H1 (cell line): ENCODE measurements at regions not wholly inside any gene's neighbourhood (a gene's known extent, or its start where the extent isn't known, plus 50 kb on each side); places are given as distances from the start of the nearest gene placed in this dataset.

Experiments used
- CTCF ChIA-PET: fragments of 300-600 bp; sonication (Branson Sonifier 250); formaldehyde crosslinking; loops from one replicate; lab custom pipeline; 2021; ENCODE audit not compliant: partially characterized antibody; lab: Charles Lee
- POLR2A ChIA-PET: fragments of 300-600 bp; sonication (Branson Sonifier 250); formaldehyde crosslinking; loops from one replicate; lab custom pipeline; 2021; ENCODE audit warnings: inconsistent platforms; ENCODE audit not compliant: partially characterized antibody; lab: Charles Lee
- DNase-seq, 2 experiments: peaks; one replicate each; pipeline versions ENCODE4 v3.0.0 to v3.0.0-alpha.2; 2010 to 2022; ENCODE audit warnings: low spot score in 2 of 2, low read depth in 1 of 2, mixed read lengths in 1 of 2
- FAIRE-seq: peaks from 2 replicates; lab custom pipeline; 2011; peaks lifted over from hg19 to GRCh38; lab: Jason Lieb, UNC
- H2AFZ ChIP-seq: 2 replicates; pipeline ENCODE4 v1.8.1; 2012; ENCODE audit warnings: low read length, inconsistent platforms
- H2AK5ac ChIP-seq: 2 replicates; pipeline ENCODE4 v1.6.1; 2013; ENCODE audit warnings: low read depth, low read length
- H2BK120ac ChIP-seq: replicated peaks from 2 replicates; pipeline ENCODE3; 2013; ENCODE audit warnings: low read depth, low read length, inconsistent platforms
- H2BK12ac ChIP-seq: 2 replicates; pipeline ENCODE4 v1.6.1; 2013; ENCODE audit warnings: low read depth, low read length
- H2BK15ac ChIP-seq: 2 replicates; pipeline ENCODE4 v1.6.1; 2013; ENCODE audit warnings: low read length
- H2BK20ac ChIP-seq: 2 replicates; pipeline ENCODE4 v1.6.1; 2013; ENCODE audit warnings: low read length
- H2BK5ac ChIP-seq: 2 replicates; pipeline ENCODE4 v1.6.1; 2013; ENCODE audit warnings: low read depth, low read length
- H3K14ac ChIP-seq: 2 replicates; pipeline ENCODE4 v1.6.1; 2013; ENCODE audit warnings: inconsistent platforms; ENCODE audit not compliant: insufficient read length
- H3K18ac ChIP-seq: 2 replicates; pipeline ENCODE4 v1.6.1; 2013; ENCODE audit warnings: low read length; ENCODE audit errors: extremely low read depth
- H3K23ac ChIP-seq: 2 replicates; pipeline ENCODE4 v1.6.1; 2013; ENCODE audit warnings: inconsistent platforms; ENCODE audit not compliant: insufficient read length
- H3K23me2 ChIP-seq: 2 replicates; pipeline ENCODE4 v1.6.1; 2013; ENCODE audit warnings: low read depth, low read length
- H3K27ac ChIP-seq: 2 replicates; pipeline ENCODE4 v1.6.1; 2011; ENCODE audit warnings: low read depth, low read length, inconsistent platforms
- H3K27me3 ChIP-seq, 4 experiments: replicated peaks in 1 of 4; 1 replicate in 1 of 4; 2 replicates in 3 of 4; pipeline versions ENCODE4 v1.6.1 to v1.8.1; 2011 to 2013; ENCODE audit warnings: low read length in 3 of 4, mild to moderate bottlenecking in 3 of 4, inconsistent platforms in 2 of 4, mixed read lengths in 2 of 4, moderate library complexity in 1 of 4; ENCODE audit not compliant: control insufficient read depth in 3 of 4, insufficient read depth in 3 of 4; ENCODE audit errors: extremely low read depth in 1 of 4
- H3K36me3 ChIP-seq, 4 experiments: 2 replicates each; pipeline versions ENCODE4 v1.6.1 to v1.8.1; 2011 to 2013; ENCODE audit warnings: mild to moderate bottlenecking in 4 of 4, low read length in 3 of 4, moderate library complexity in 2 of 4, control low read depth in 1 of 4, inconsistent platforms in 1 of 4; ENCODE audit not compliant: insufficient read depth in 4 of 4, control insufficient read depth in 2 of 4
- H3K4ac ChIP-seq: replicated peaks from 2 replicates; pipeline ENCODE3; 2013; ENCODE audit warnings: low read length, low read depth, mixed read lengths, inconsistent platforms; ENCODE audit not compliant: insufficient read length
- H3K4me1 ChIP-seq, 4 experiments: replicated peaks in 1 of 4; 1 replicate in 1 of 4; 2 replicates in 3 of 4; pipeline versions ENCODE4 v1.6.1 to v1.8.1; 2011 to 2013; ENCODE audit warnings: low read length in 3 of 4, inconsistent platforms in 2 of 4, mixed read lengths in 1 of 4; ENCODE audit not compliant: insufficient read depth in 4 of 4, control insufficient read depth in 3 of 4
- H3K4me2 ChIP-seq, 2 experiments: 2 replicates each; pipeline versions ENCODE4 v1.6.1 to v1.8.1; 2011 to 2013; ENCODE audit warnings: low read depth in 2 of 2, low read length in 2 of 2, control low read depth in 1 of 2, inconsistent platforms in 1 of 2, mild to moderate bottlenecking in 1 of 2; ENCODE audit not compliant: insufficient read depth in 1 of 2
- H3K4me3 ChIP-seq, 4 experiments: fragments of 200-600, 300-600 bp in 1 of 4; sonication (generic), shearing (Covaris generic), sonication (Bioruptor Twin) in 1 of 4; 2 replicates each; pipeline versions ENCODE4 v1.5.1 to v1.8.1; 2011 to 2016; ENCODE audit warnings: low read length in 4 of 4, low read depth in 3 of 4, control low read depth in 2 of 4, inconsistent platforms in 2 of 4, mild to moderate bottlenecking in 2 of 4, mixed read lengths in 1 of 4, moderate library complexity in 1 of 4; ENCODE audit not compliant: insufficient read depth in 2 of 4; ENCODE audit errors: extremely low read depth in 1 of 4
- H3K56ac ChIP-seq: replicated peaks from 2 replicates; pipeline ENCODE3; 2013; ENCODE audit warnings: low read depth, mild to moderate bottlenecking, mixed read lengths, low read length, inconsistent platforms; ENCODE audit not compliant: insufficient read length
- H3K79me1 ChIP-seq: 2 replicates; pipeline ENCODE4 v1.6.1; 2013; ENCODE audit warnings: low read depth, low read length, control low read depth
- H3K79me2 ChIP-seq, 2 experiments: 2 replicates each; pipeline versions ENCODE4 v1.6.1 to v1.8.1; 2012 to 2013; ENCODE audit warnings: low read length in 2 of 2, mild to moderate bottlenecking in 2 of 2, inconsistent platforms in 1 of 2; ENCODE audit not compliant: insufficient read depth in 2 of 2, control insufficient read depth in 1 of 2
- H3K9ac ChIP-seq, 4 experiments: replicated peaks in 1 of 4; 1 replicate in 1 of 4; 2 replicates in 3 of 4; pipeline versions ENCODE4 v1.6.1 to v1.8.1; 2011 to 2013; ENCODE audit warnings: low read depth in 3 of 4, low read length in 3 of 4, control low read depth in 2 of 4, mild to moderate bottlenecking in 2 of 4, moderate library complexity in 2 of 4, inconsistent platforms in 1 of 4; ENCODE audit errors: extremely low read depth in 1 of 4
- H3K9me3 ChIP-seq, 2 experiments: 2 replicates each; pipeline versions ENCODE4 v1.6.1 to v1.8.1; 2012 to 2013; ENCODE audit warnings: mild to moderate bottlenecking in 2 of 2, moderate library complexity in 2 of 2, control low read depth in 1 of 2, inconsistent platforms in 1 of 2, low read depth in 1 of 2, low read length in 1 of 2, mixed read lengths in 1 of 2; ENCODE audit not compliant: insufficient read depth in 2 of 2
- H4K20me1 ChIP-seq, 2 experiments: replicated peaks in 1 of 2; 2 replicates each; pipeline versions ENCODE3 to v1.8.1; 2011 to 2013; ENCODE audit warnings: inconsistent platforms in 2 of 2, low read length in 2 of 2, mild to moderate bottlenecking in 1 of 2; ENCODE audit not compliant: insufficient read depth in 2 of 2, control insufficient read depth in 1 of 2
- H4K5ac ChIP-seq: 2 replicates; pipeline ENCODE4 v1.6.1; 2013; ENCODE audit warnings: low read length, low read depth, mixed read lengths, inconsistent platforms; ENCODE audit not compliant: insufficient read length
- H4K8ac ChIP-seq: 2 replicates; pipeline ENCODE4 v1.8.0; 2013; ENCODE audit warnings: mild to moderate bottlenecking, moderate library complexity, low read length, inconsistent platforms; ENCODE audit not compliant: insufficient read depth; ENCODE audit errors: extremely low read depth
- H4K91ac ChIP-seq: replicated peaks from 2 replicates; pipeline ENCODE3; 2013; ENCODE audit warnings: low read length, mixed read lengths, inconsistent platforms; ENCODE audit not compliant: insufficient read length
- BRCA1 ChIP-seq: IDR thresholded peaks from 2 replicates; pipeline ENCODE4 v1.6.1; 2012; ENCODE audit warnings: low read depth, low read length, improper control_type of control experiment
- POLR2AphosphoS5 ChIP-seq: IDR thresholded peaks from 2 replicates; pipeline ENCODE4 v1.6.1; 2011; ENCODE audit warnings: low read depth, low read length
- TAF1 ChIP-seq: IDR thresholded peaks from 2 replicates; pipeline ENCODE4 v1.6.1; 2011; ENCODE audit warnings: mild to moderate bottlenecking, low read depth, low read length
- WGBS, 2 experiments: shearing (Covaris generic) in 1 of 2; methylation state at CpG; one replicate each; pipeline versions ENCODE4 v1.1.6 to v1.1.7; 2013 to 2015; ENCODE audit warnings: low lambda C conversion rate in 2 of 2, mixed read lengths in 2 of 2, inconsistent platforms in 1 of 2, low coverage in 1 of 2, missing lambda C conversion rate in 1 of 2; ENCODE audit not compliant: insufficient replicate concordance in 2 of 2, insufficient coverage in 1 of 2, insufficient read length in 1 of 2; ENCODE audit errors: extremely low coverage in 1 of 2, missing lambda C conversion rate in 1 of 2; 5-methylcytosine and 5-hydroxymethylcytosine counted together

DNA sequence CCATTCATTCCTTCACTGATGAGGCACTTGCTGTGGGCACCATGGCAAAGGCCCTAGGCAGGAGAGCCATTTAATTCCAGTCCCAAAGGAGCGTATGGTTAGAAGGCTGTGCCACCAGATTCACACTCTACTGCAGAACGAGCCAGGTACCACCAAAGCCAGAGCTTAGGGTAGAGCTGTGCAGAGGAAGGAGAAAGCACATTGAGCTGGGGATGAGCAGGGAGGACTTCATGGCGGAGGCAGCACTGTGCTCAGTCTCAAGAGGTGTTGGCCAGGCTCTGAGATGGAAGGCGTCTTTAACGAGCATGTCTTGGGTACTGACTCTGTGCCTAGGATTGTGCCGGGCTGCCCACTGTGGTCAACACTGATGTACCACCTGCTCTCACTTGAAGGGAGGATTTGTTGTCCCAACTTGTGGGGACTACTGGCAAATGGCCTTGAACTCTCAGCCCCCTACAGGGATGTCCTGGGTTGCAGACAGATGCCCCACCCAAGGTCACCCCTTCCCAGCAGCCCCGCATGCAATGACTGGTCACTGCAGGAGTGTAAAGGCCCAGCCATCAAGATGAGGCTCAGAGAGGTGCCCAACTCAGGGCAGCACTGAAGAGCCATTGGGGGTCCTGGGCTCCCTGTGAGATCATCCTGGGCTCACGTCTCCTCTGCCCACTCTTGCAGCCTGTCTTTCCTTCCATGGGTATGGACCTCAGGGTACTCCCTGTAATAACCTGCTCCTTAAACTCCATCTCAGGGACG, 251.4 kb downstream of the GLI2 start:
- CTCF ChIA-PET = interaction anchor here (0.9 to 1.3 kb wide), 3 partner anchors 9 to 291 kb away, joined by 3 to 4 read pairs (median 3); no protein-coding TSS in a partner anchor
- TF ChIP-seq TAF1 (no peak), POLR2AphosphoS5 (no peak), BRCA1 (no peak)

More for the DNA sequence above, 251.4 kb downstream of the GLI2 start:
- Histone ChIP-seq H3K56ac (no peak overlapping the region), H4K20me1 (peaks cover 8 to 10% of the 10 kb centered on the region in 2 experiments), H3K27ac (no peak overlapping the region), H3K4me3 (no peak overlapping the region), H3K9me3 (no peaks in the 10 kb centered on the region), H3K36me3 (peaks cover 18 to 78% (median 63%) of the 10 kb centered on the region in 4 experiments), H3K4me2 (no peak overlapping the region), H4K91ac (no peak overlapping the region), H2BK20ac (no peak overlapping the region), H3K18ac (no peak overlapping the region), H4K5ac (no peak overlapping the region), H2AK5ac (no peak overlapping the region), H3K79me2 (no peaks in the 10 kb centered on the region), H3K79me1 (peaks cover 3% of the 10 kb centered on the region; the same call in 1 of the 2 replicates), H2BK15ac (no peak overlapping the region), H2BK12ac (no peak overlapping the region), H2BK120ac (no peak overlapping the region), H3K9ac (no peak overlapping the region), H3K14ac (no peak overlapping the region), H3K4ac (no peak overlapping the region), H3K23ac (no peak overlapping the region), H2AFZ (no peak overlapping the region), H3K23me2 (no peaks in the 10 kb centered on the region), H2BK5ac (no peak overlapping the region), H3K27me3 (no peaks in the 10 kb centered on the region), H4K8ac (no peak overlapping the region), H3K4me1 (no peaks in the 10 kb centered on the region; a peak in 1 of 7 replicates)
- DNase-seq = no peak
- 86% methylated on average over 9 of the region's 9 CpGs; no CpG with 5 or more reads in 1 of the 2 experiments for WGBS, 2 experiments
- FAIRE-seq = no peak
- POLR2A ChIA-PET = no interaction called here
